ENCODE measurements at regions not wholly inside any gene's neighbourhood (a gene's known extent, or its start where the extent isn't known, plus 50 kb on each side); places are given as distances from the start of the nearest gene placed in this dataset.
"Not testable (repeated sequence)": the region's sequence is repeated elsewhere in the genome, so short reads cannot be mapped to it uniquely, and the experiment has no call there.

DNA sequence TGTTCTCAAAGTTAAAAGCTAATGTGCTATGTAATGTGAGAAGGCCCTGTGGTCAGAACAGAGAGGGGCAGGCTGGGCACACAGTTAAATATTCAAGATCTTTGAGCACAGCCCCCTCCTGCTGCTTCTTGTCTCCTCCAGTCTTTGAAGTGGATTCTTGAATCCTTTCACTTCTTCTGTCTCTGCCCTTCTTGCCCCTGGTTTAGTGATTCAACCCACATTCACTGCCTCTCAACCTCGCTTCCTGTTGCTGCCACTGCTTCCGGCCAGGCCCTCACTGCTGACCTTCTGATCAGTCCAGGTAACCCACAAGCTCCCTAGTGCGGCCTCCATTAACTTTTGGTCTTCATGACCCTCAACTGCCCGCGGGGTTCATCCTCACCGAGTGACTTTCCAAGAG lies 417.3 kb upstream of the NOX3 start:
- DNase-seq, result no peak
- peak overlapping the region; percentile 71 for H4K8ac ChIP-seq (ENCODE audit: low read length)
- 87% methylated on average over 6 of the region's 6 CpGs for WGBS
- no peak overlapping the region for H2BK5ac ChIP-seq (ENCODE audit: low read depth, low read length, poor library complexity, severe bottlenecking)
- H3K27me3 ChIP-seq (ENCODE audit: control insufficient read depth in 1 of 2, insufficient read depth in 1 of 2, low read length in 2 of 2), result no peaks in the 10 kb centered on the region
- no peak overlapping the region for H2BK120ac ChIP-seq (ENCODE audit: low read depth, low read length)
- H2BK12ac ChIP-seq (ENCODE audit: low read length in 2 of 2), result no peak overlapping the region
- peak overlapping the region; percentile 93 for H2BK15ac ChIP-seq (ENCODE audit: low read depth, poor library complexity, severe bottlenecking)
- no peaks in the 10 kb centered on the region for H3K79me1 ChIP-seq (replicated peaks; ENCODE audit: low read length, poor library complexity, severe bottlenecking)
- H3K18ac ChIP-seq (ENCODE audit: low read depth in 1 of 2, low read length in 2 of 2), result peak overlapping the region in 1 of 2 experiments; percentile 54
- no peak overlapping the region for H3K23ac ChIP-seq (ENCODE audit: low read length in 2 of 2)
- H3K9me3 ChIP-seq (ENCODE audit: control insufficient read depth, low read length), result peaks cover 6% of the 10 kb centered on the region
- H3K4ac ChIP-seq (ENCODE audit: low read depth in 1 of 2, low read length in 2 of 2), result no peak overlapping the region
- H4K91ac ChIP-seq (ENCODE audit: low read length), result no peak overlapping the region
- peaks cover 4% of the 10 kb centered on the region for H3K4me1 ChIP-seq (ENCODE audit: control insufficient read depth, insufficient read depth, low read depth, low read length)
- no peak overlapping the region for H3K9ac ChIP-seq (ENCODE audit: low read length)
- H3K4me3 ChIP-seq (ENCODE audit: insufficient read depth in 1 of 2, low read depth in 1 of 2, low read length in 2 of 2), result no peak overlapping the region
- H2AK5ac ChIP-seq (ENCODE audit: low read length, severe bottlenecking), result no peak overlapping the region
- no peak overlapping the region for H3K14ac ChIP-seq (ENCODE audit: low read length in 2 of 2)
- no peak overlapping the region for H3K4me2 ChIP-seq (ENCODE audit: low read length, poor library complexity, severe bottlenecking)
- H3K27ac ChIP-seq (ENCODE audit: low read length, poor library complexity, severe bottlenecking), result no peak overlapping the region
- H3K36me3 ChIP-seq (ENCODE audit: control insufficient read depth in 1 of 2, insufficient read depth in 2 of 2, low read depth in 1 of 2, low read length in 2 of 2), result no peaks in the 10 kb centered on the region
- no peak overlapping the region for H2AFZ ChIP-seq (ENCODE audit: low read depth, low read length)

- peaks cover 2% of the 10 kb centered on the region for H3K4me1 ChIP-seq (ENCODE audit: control insufficient read depth, insufficient read depth, low read depth, low read length)
- no peak overlapping the region for H2AK5ac ChIP-seq (ENCODE audit: low read length, severe bottlenecking)
- H2BK120ac ChIP-seq (ENCODE audit: low read depth, low read length), result no peak overlapping the region
- no peak overlapping the region for H3K4me3 ChIP-seq (ENCODE audit: insufficient read depth in 1 of 2, low read depth in 1 of 2, low read length in 2 of 2)
- H2BK5ac ChIP-seq (ENCODE audit: low read depth, low read length, poor library complexity, severe bottlenecking), result no peak overlapping the region
- H3K27me3 ChIP-seq (ENCODE audit: control insufficient read depth in 1 of 2, insufficient read depth in 1 of 2, low read length in 2 of 2), result no peaks in the 10 kb centered on the region
- 88% methylated on average over 1 of the region's 4 CpGs for WGBS
- H2BK12ac ChIP-seq (ENCODE audit: low read length in 2 of 2), result no peak overlapping the region
- H3K4ac ChIP-seq (ENCODE audit: low read depth in 1 of 2, low read length in 2 of 2), result no peak overlapping the region
- no peak overlapping the region for H4K91ac ChIP-seq (ENCODE audit: low read length)
- H2AFZ ChIP-seq (ENCODE audit: low read depth, low read length), result no peak overlapping the region
- H3K79me1 ChIP-seq (replicated peaks; ENCODE audit: low read length, poor library complexity, severe bottlenecking), result no peaks in the 10 kb centered on the region
- no peak overlapping the region for H4K8ac ChIP-seq (ENCODE audit: low read length)
- no peak overlapping the region for H3K14ac ChIP-seq (ENCODE audit: low read length in 2 of 2)
- peaks cover 8% of the 10 kb centered on the region for H3K9me3 ChIP-seq (ENCODE audit: control insufficient read depth, low read length)
- H3K27ac ChIP-seq (ENCODE audit: low read length, poor library complexity, severe bottlenecking), result no peak overlapping the region
- no peaks in the 10 kb centered on the region for H3K36me3 ChIP-seq (ENCODE audit: control insufficient read depth in 1 of 2, insufficient read depth in 2 of 2, low read depth in 1 of 2, low read length in 2 of 2)
- H3K9ac ChIP-seq (ENCODE audit: low read length), result no peak overlapping the region
- DNase-seq, result no peak
- H3K4me2 ChIP-seq (ENCODE audit: low read length, poor library complexity, severe bottlenecking), result no peak overlapping the region
- H3K18ac ChIP-seq (ENCODE audit: low read depth in 1 of 2, low read length in 2 of 2), result no peak overlapping the region
- H2BK15ac ChIP-seq (ENCODE audit: low read depth, poor library complexity, severe bottlenecking), result no peak overlapping the region
- H3K23ac ChIP-seq (ENCODE audit: low read length in 2 of 2), result no peak overlapping the region
Observed at GRCh38 chr6:155867682-155868081, 412.0 kb upstream of the NOX3 start.

- not testable (repeated sequence) for H3K9me3 ChIP-seq (ENCODE audit: control insufficient read depth, low read length); H3K79me1 ChIP-seq (replicated peaks; ENCODE audit: low read length, poor library complexity, severe bottlenecking); H3K4me3 ChIP-seq (ENCODE audit: insufficient read depth in 1 of 2, low read depth in 1 of 2, low read length in 2 of 2); H2BK5ac ChIP-seq (ENCODE audit: low read depth, low read length, poor library complexity, severe bottlenecking); H3K4me1 ChIP-seq (ENCODE audit: control insufficient read depth, insufficient read depth, low read depth, low read length); H2BK12ac ChIP-seq (ENCODE audit: low read length in 2 of 2); DNase-seq; H3K36me3 ChIP-seq (ENCODE audit: control insufficient read depth in 1 of 2, insufficient read depth in 2 of 2, low read depth in 1 of 2, low read length in 2 of 2); H3K9ac ChIP-seq (ENCODE audit: low read length); H4K91ac ChIP-seq (ENCODE audit: low read length); H2AFZ ChIP-seq (ENCODE audit: low read depth, low read length); H2BK15ac ChIP-seq (ENCODE audit: low read depth, poor library complexity, severe bottlenecking); H3K27ac ChIP-seq (ENCODE audit: low read length, poor library complexity, severe bottlenecking); H3K18ac ChIP-seq (ENCODE audit: low read depth in 1 of 2, low read length in 2 of 2); H2AK5ac ChIP-seq (ENCODE audit: low read length, severe bottlenecking); H3K23ac ChIP-seq (ENCODE audit: low read length in 2 of 2); H3K14ac ChIP-seq (ENCODE audit: low read length in 2 of 2); H3K27me3 ChIP-seq (ENCODE audit: control insufficient read depth in 1 of 2, insufficient read depth in 1 of 2, low read length in 2 of 2); H4K8ac ChIP-seq (ENCODE audit: low read length); H3K4me2 ChIP-seq (ENCODE audit: low read length, poor library complexity, severe bottlenecking); H2BK120ac ChIP-seq (ENCODE audit: low read depth, low read length); H3K4ac ChIP-seq (ENCODE audit: low read depth in 1 of 2, low read length in 2 of 2)
- WGBS, result 95% methylated on average over 35 of the region's 46 CpGs
Observed at GRCh38 chr6:155866676-155867390, 411.2 kb upstream of the NOX3 start.

DNA sequence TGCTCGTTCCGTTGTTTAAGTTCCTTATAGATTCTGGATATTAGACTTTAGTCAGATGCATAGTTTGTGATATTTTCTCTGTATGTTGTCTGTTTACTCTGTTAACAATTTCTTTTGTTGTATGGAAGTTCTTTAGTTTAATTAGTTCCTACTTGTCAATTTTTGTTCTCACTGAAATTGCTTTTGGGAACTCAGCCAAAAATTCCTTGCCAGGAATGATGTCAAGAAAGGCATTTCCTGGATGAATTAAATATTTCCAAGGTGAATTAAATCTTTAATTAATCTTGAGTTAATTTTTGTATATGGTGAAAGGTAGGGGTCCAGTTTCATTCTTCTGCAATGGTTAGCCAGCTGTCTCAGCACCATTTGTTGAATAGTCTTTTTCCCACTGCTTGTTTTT lies 406.2 kb upstream of the NOX3 start:
- H3K4ac ChIP-seq (ENCODE audit: low read depth in 1 of 2, low read length in 2 of 2), result no peak overlapping the region
- WGBS, result 96% methylated on average over 2 of the region's 2 CpGs
- H4K8ac ChIP-seq (ENCODE audit: low read length), result no peak overlapping the region
- no peak overlapping the region for H2BK120ac ChIP-seq (ENCODE audit: low read depth, low read length)
- H3K9ac ChIP-seq (ENCODE audit: low read length), result no peak overlapping the region
- DNase-seq, result no peak
- H3K27me3 ChIP-seq (ENCODE audit: control insufficient read depth in 1 of 2, insufficient read depth in 1 of 2, low read length in 2 of 2), result no peaks in the 10 kb centered on the region
- H4K91ac ChIP-seq (ENCODE audit: low read length), result no peak overlapping the region
- H3K14ac ChIP-seq (ENCODE audit: low read length in 2 of 2), result no peak overlapping the region
- no peak overlapping the region for H3K27ac ChIP-seq (ENCODE audit: low read length, poor library complexity, severe bottlenecking)
- peaks cover 25% of the 10 kb centered on the region for H3K9me3 ChIP-seq (ENCODE audit: control insufficient read depth, low read length)
- H3K18ac ChIP-seq (ENCODE audit: low read depth in 1 of 2, low read length in 2 of 2), result no peak overlapping the region
- no peak overlapping the region for H2BK5ac ChIP-seq (ENCODE audit: low read depth, low read length, poor library complexity, severe bottlenecking)
- no peaks in the 10 kb centered on the region for H3K4me1 ChIP-seq (ENCODE audit: control insufficient read depth, insufficient read depth, low read depth, low read length)
- H3K36me3 ChIP-seq (ENCODE audit: control insufficient read depth in 1 of 2, insufficient read depth in 2 of 2, low read depth in 1 of 2, low read length in 2 of 2), result no peaks in the 10 kb centered on the region
- no peak overlapping the region for H2BK12ac ChIP-seq (ENCODE audit: low read length in 2 of 2)
- no peak overlapping the region for H2BK15ac ChIP-seq (ENCODE audit: low read depth, poor library complexity, severe bottlenecking)
- no peaks in the 10 kb centered on the region for H3K79me1 ChIP-seq (replicated peaks; ENCODE audit: low read length, poor library complexity, severe bottlenecking)
- no peak overlapping the region for H3K23ac ChIP-seq (ENCODE audit: low read length in 2 of 2)
- no peak overlapping the region for H3K4me2 ChIP-seq (ENCODE audit: low read length, poor library complexity, severe bottlenecking)
- no peak overlapping the region for H3K4me3 ChIP-seq (ENCODE audit: insufficient read depth in 1 of 2, low read depth in 1 of 2, low read length in 2 of 2)
- no peak overlapping the region for H2AK5ac ChIP-seq (ENCODE audit: low read length, severe bottlenecking)
- H2AFZ ChIP-seq (ENCODE audit: low read depth, low read length), result no peak overlapping the region
